GM12878 (cell line): ENCODE measurements at regions not wholly inside any gene's neighbourhood (a gene's known extent, or its start where the extent isn't known, plus 50 kb on each side); places are given as distances from the start of the nearest gene placed in this dataset.

Experiments
- ATAC-seq: fragments of 200-7000 bp; cut with Tn5 transposase; 3 replicates; pipeline ENCODE4 v1.9.1; 2020; ENCODE audit warnings: mild to moderate bottlenecking, moderate library complexity
- BruUV-seq: library from RNA; stranded (reverse); fragments of 400-500 nt; replicated peaks from 2 replicates; lab custom pipeline; 2021; lab: Mats Ljungman, UMichigan
- CTCF ChIA-PET: fragments of 300-600 bp; sonication (Branson Sonifier 250); formaldehyde crosslinking; extraction: SDS; loops from one replicate; lab custom pipeline; 2021; ENCODE audit warnings: inconsistent platforms; lab: Yijun Ruan, JAX
- POLR2A ChIA-PET: fragments of 350-600 bp; formaldehyde crosslinking; extraction: SDS; loops from one replicate; lab custom pipeline; 2021; ENCODE audit warnings: inconsistent platforms; lab: Charles Lee
- RAD21 ChIA-PET: fragments of 300-600 bp; sonication (Branson Sonifier 250); formaldehyde crosslinking; loops from one replicate; lab custom pipeline; 2023; ENCODE audit warnings: antibody characterized with exemption; ENCODE audit not compliant: unreplicated experiment; lab: Charles Lee
- SMC1A ChIA-PET: fragments of 300-600 bp; sonication (Branson Sonifier 250); formaldehyde crosslinking; loops from one replicate; lab custom pipeline; 2023; ENCODE audit not compliant: unreplicated experiment, uncharacterized antibody; lab: Charles Lee
- DNase-seq: peaks from one replicate; pipeline ENCODE4 v3.0.0-alpha.2; 2011; ENCODE audit warnings: low read depth, low spot score
- FAIRE-seq: peaks from 3 replicates; lab custom pipeline; 2011; peaks lifted over from hg19 to GRCh38; lab: Jason Lieb, UNC
- H2AFZ ChIP-seq: 2 replicates; pipeline ENCODE4 v1.6.0; 2011; ENCODE audit warnings: low read depth, low read length, control low read depth; ENCODE audit not compliant: control insufficient read depth
- H3K27ac ChIP-seq: 2 replicates; pipeline ENCODE4 v1.5.1; 2011; ENCODE audit warnings: control low read depth; ENCODE audit not compliant: control insufficient read depth, insufficient read depth
- H3K27me3 ChIP-seq, 2 experiments: replicated peaks in 1 of 2; 2 replicates each; pipeline versions ENCODE4 v1.6.0 to v1.6.1; 2011; ENCODE audit warnings: low read length in 1 of 2; ENCODE audit not compliant: control insufficient read depth in 2 of 2, insufficient read depth in 2 of 2
- H3K36me3 ChIP-seq, 2 experiments: 2 replicates each; pipeline ENCODE4 v1.5.1; 2011; ENCODE audit warnings: low read length in 1 of 2; ENCODE audit not compliant: control insufficient read depth in 2 of 2, insufficient read depth in 2 of 2
- H3K4me1 ChIP-seq: 2 replicates; pipeline ENCODE4 v1.6.1; 2011; ENCODE audit warnings: mild to moderate bottlenecking, low read length, moderate library complexity, mixed read lengths; ENCODE audit not compliant: control insufficient read depth, insufficient read depth
- H3K4me2 ChIP-seq: 2 replicates; pipeline ENCODE4 v1.6.0; 2011; ENCODE audit warnings: control low read depth; ENCODE audit not compliant: control insufficient read depth, insufficient read depth
- H3K4me3 ChIP-seq: fragments of 200-600 bp; sonication (generic); 2 replicates; pipeline ENCODE4 v1.5.1; 2016
- H3K79me2 ChIP-seq: 2 replicates; pipeline ENCODE4 v1.6.0; 2011; ENCODE audit warnings: low read length; ENCODE audit not compliant: control insufficient read depth, insufficient read depth
- H3K9ac ChIP-seq: 2 replicates; pipeline ENCODE4 v1.8.0; 2011; ENCODE audit warnings: low read length, control low read depth, mixed read lengths; ENCODE audit not compliant: control insufficient read depth, insufficient read depth
- H3K9me3 ChIP-seq: replicated peaks from 3 replicates; pipeline ENCODE4 v1.5.1; 2011; ENCODE audit warnings: mild to moderate bottlenecking, low read length; ENCODE audit not compliant: control insufficient read depth, insufficient read depth
- H4K20me1 ChIP-seq: 2 replicates; pipeline ENCODE4 v1.6.0; 2011; ENCODE audit not compliant: control insufficient read depth, insufficient read depth
- ATF7 ChIP-seq: fragments of 450-650 bp; IDR thresholded peaks from 2 replicates; pipeline ENCODE4 v1.6.1; 2016; ENCODE audit warnings: low read depth, mild to moderate bottlenecking
- BCL11A ChIP-seq: IDR thresholded peaks from 2 replicates; pipeline ENCODE4 v1.6.1; 2011; ENCODE audit warnings: low read depth, low read length
- BMI1 ChIP-seq: fragments of 450-650 bp; IDR thresholded peaks from 2 replicates; pipeline ENCODE4 v1.6.1; 2016; ENCODE audit warnings: mild to moderate bottlenecking, moderate library complexity, borderline replicate concordance
- CHD2 ChIP-seq: IDR thresholded peaks from 2 replicates; pipeline ENCODE4 v1.6.1; 2011; ENCODE audit warnings: low read depth, low read length, improper control_type of control experiment, borderline replicate concordance
- E4F1 ChIP-seq: fragments of 450-650 bp; IDR thresholded peaks from 2 replicates; pipeline ENCODE4 v1.6.1; 2018; ENCODE audit warnings: borderline replicate concordance, mild to moderate bottlenecking; ENCODE audit not compliant: partially characterized antibody
- EGR1 ChIP-seq, 2 experiments: IDR thresholded peaks; 1 replicate in 1 of 2; 2 replicates in 1 of 2; pipeline ENCODE4 v1.6.1; 2011 to 2012; ENCODE audit warnings: low read depth in 2 of 2, low read length in 2 of 2, borderline replicate concordance in 1 of 2, mild to moderate bottlenecking in 1 of 2, moderate library complexity in 1 of 2
- ETV6 ChIP-seq, 2 experiments: fragments of 450-650 bp in 1 of 2; IDR thresholded peaks in 1 of 2; conservative IDR thresholded peaks in 1 of 2; 2 replicates each; pipeline ENCODE4 v1.6.1; 2014; ENCODE audit warnings: antibody characterized with exemption in 1 of 2, borderline replicate concordance in 1 of 2, low read depth in 1 of 2, mild to moderate bottlenecking in 1 of 2, moderate library complexity in 1 of 2
- FOXM1 ChIP-seq: IDR thresholded peaks from 2 replicates; pipeline ENCODE4 v1.6.1; 2012; ENCODE audit warnings: low read depth, mild to moderate bottlenecking, inconsistent platforms, low read length, moderate library complexity
- LARP7 ChIP-seq: fragments of 450-650 bp; IDR thresholded peaks from 2 replicates; pipeline ENCODE4 v1.6.1; 2017; ENCODE audit warnings: mild to moderate bottlenecking
- NFYA ChIP-seq: IDR thresholded peaks from 2 replicates; pipeline ENCODE4 v1.6.1; 2011; ENCODE audit warnings: low read depth, mild to moderate bottlenecking, low read length, improper control_type of control experiment, borderline replicate concordance
- RCOR1 ChIP-seq: conservative IDR thresholded peaks from 2 replicates; pipeline ENCODE4 v1.6.1; 2012; ENCODE audit warnings: low read depth, low read length, improper control_type of control experiment
- RELB ChIP-seq: fragments of 450-650 bp; IDR thresholded peaks from 2 replicates; pipeline ENCODE4 v1.6.1; 2017; ENCODE audit warnings: low read depth, mild to moderate bottlenecking, moderate library complexity
- REST ChIP-seq: IDR thresholded peaks from 2 replicates; pipeline ENCODE4 v1.6.1; 2012; ENCODE audit warnings: mild to moderate bottlenecking, low read depth, low read length
- SIX5 ChIP-seq: IDR thresholded peaks from 2 replicates; pipeline ENCODE4 v1.6.1; 2011; ENCODE audit warnings: mild to moderate bottlenecking, low read depth, low read length, moderate library complexity; ENCODE audit not compliant: severe bottlenecking
- TAF1 ChIP-seq: IDR thresholded peaks from 2 replicates; pipeline ENCODE4 v1.6.1; 2011; ENCODE audit warnings: mild to moderate bottlenecking, low read depth, low read length, borderline replicate concordance
- ZNF384 ChIP-seq: IDR thresholded peaks from 2 replicates; pipeline ENCODE4 v1.6.1; 2012; ENCODE audit warnings: low read depth, mild to moderate bottlenecking, low read length, improper control_type of control experiment, borderline replicate concordance
- WGBS: methylation state at CpG from one replicate; pipeline ENCODE4 v1.1.6; 2016; ENCODE audit warnings: low lambda C conversion rate; ENCODE audit not compliant: insufficient replicate concordance, insufficient coverage; ENCODE audit errors: missing lambda C conversion rate; 5-methylcytosine and 5-hydroxymethylcytosine counted together
- in situ Hi-C: fragments of 300-500 bp; cut with MboI; formaldehyde crosslinking; loops from 9 replicates; pipeline ENCODE4 v1.14.3; 2018; ENCODE audit warnings: mixed read lengths
- intact Hi-C: fragments of 100-400 bp; cut with micrococcal nuclease; formaldehyde crosslinking; loops from one replicate; pipeline ENCODE4 v1.14.2; 2022; ENCODE audit not compliant: unreplicated experiment

GRCh38 chr1:68615312-68615711 lies 118.4 kb upstream of the DEPDC1 start:
- CTCF ChIA-PET = interaction anchor here (0.7 kb wide), 1 partner anchor 222 kb away, joined by 4 read pairs; no protein-coding TSS in a partner anchor
- H3K79me2 ChIP-seq = no peaks in the 10 kb centered on the region
- ATAC-seq (no peak), DNase-seq (no peak), FAIRE-seq (no peak)
- WGBS = 10% methylated on average over 4 of the region's 4 CpGs
- no peaks in the 10 kb centered on the region for H3K36me3 ChIP-seq
- H3K9ac ChIP-seq = no peak overlapping the region
- in situ Hi-C loops = loop anchor here (25.0 kb wide), 1 partner anchor 1122 kb away; no protein-coding TSS in a partner anchor
- H4K20me1 ChIP-seq = no peaks in the 10 kb centered on the region
- POLR2A ChIA-PET = no interaction called here
- H3K4me1 ChIP-seq = no peaks in the 10 kb centered on the region
- no peak overlapping the region for H3K27ac ChIP-seq
- H3K9me3 ChIP-seq = no peaks in the 10 kb centered on the region
- RAD21 ChIA-PET = no interaction called here
- H3K4me3 ChIP-seq = no peak overlapping the region
- no peak overlapping the region for H2AFZ ChIP-seq
- SMC1A ChIA-PET = no interaction called here
- BruUV-seq = no TSS peak
- H3K4me2 ChIP-seq = no peak overlapping the region
- no peaks in the 10 kb centered on the region for H3K27me3 ChIP-seq
- intact Hi-C loops = no loop called here
- no peak for TF ChIP-seq RCOR1
- no peak for TF ChIP-seq ATF7
- no peak for TF ChIP-seq FOXM1
- TF ChIP-seq E4F1 = no peak
- TF ChIP-seq NFYA = no peak
- TF ChIP-seq EGR1 (IDR thresholded peaks at IDR 0.05; ENCODE audit: borderline replicate concordance in 1 of 2, low read depth in 2 of 2, low read length in 2 of 2) = no peak
- TF ChIP-seq ZNF384 = no peak
- no peak for TF ChIP-seq SIX5
- TF ChIP-seq BMI1 = no peak
- no peak for TF ChIP-seq REST
- no peak for TF ChIP-seq CHD2
- no peak for TF ChIP-seq BCL11A
- no peak for TF ChIP-seq ETV6 (conservative IDR thresholded peaks at IDR 0.05 in 1 of 2, IDR thresholded peaks at IDR 0.05 in 1 of 2; ENCODE audit: borderline replicate concordance in 1 of 2, low read depth in 1 of 2)
- no peak for TF ChIP-seq RELB
- TF ChIP-seq TAF1 = no peak
- TF ChIP-seq LARP7 = no peak
